NCI-H2107 treated with DMSO at 0.1 percent for 48 hours (cell line): ENCODE measurements at regions not wholly inside any gene's neighbourhood (a gene's known extent, or its start where the extent isn't known, plus 50 kb on each side); places are given as distances from the start of the nearest gene placed in this dataset.

Source experiments
- DNase-seq: peaks from one replicate; lab custom pipeline; 2025; ENCODE audit not compliant: unreplicated experiment; lab: John Stamatoyannopoulos, UW

- no peak for DNase-seq
Observed at GRCh38 chr1:192521734-192522133, 53.8 kb upstream of the RGS1 start.

- DNase-seq, result no peak
Observed at GRCh38 chr1:192522673-192523072, 52.9 kb upstream of the RGS1 start.

- no peak for DNase-seq
Observed at GRCh38 chr1:192524223-192524622, 51.4 kb upstream of the RGS1 start.
